H9 (cell line): ENCODE measurements at regions not wholly inside any gene's neighbourhood (a gene's known extent, or its start where the extent isn't known, plus 50 kb on each side); places are given as distances from the start of the nearest gene placed in this dataset.

Experiments
- DNase-seq: peaks from one replicate; pipeline ENCODE4 v3.0.0-alpha.2; 2017
- H2AFZ ChIP-seq: one replicate; pipeline ENCODE4 v1.6.1; 2013; ENCODE audit warnings: mild to moderate bottlenecking, low read length, control low read depth, moderate library complexity
- H2AK5ac ChIP-seq: 2 replicates; pipeline ENCODE4 v1.6.1; 2013; ENCODE audit warnings: low read length, control low read depth, mixed read lengths; ENCODE audit not compliant: insufficient read length
- H2BK120ac ChIP-seq: one replicate; pipeline ENCODE4 v1.6.1; 2013; ENCODE audit warnings: low read depth, mild to moderate bottlenecking, low read length, control low read depth, inconsistent platforms; ENCODE audit not compliant: poor library complexity, severe bottlenecking
- H2BK12ac ChIP-seq: 2 replicates; pipeline ENCODE4 v1.6.1; 2013; ENCODE audit warnings: low read length, control low read depth, mixed read lengths, low read depth; ENCODE audit not compliant: insufficient read length
- H2BK15ac ChIP-seq: 2 replicates; pipeline ENCODE4 v1.6.1; 2013; ENCODE audit warnings: low read depth, low read length, control low read depth
- H2BK20ac ChIP-seq: one replicate; pipeline ENCODE4 v1.6.1; 2013; ENCODE audit warnings: low read depth, mild to moderate bottlenecking, low read length, control low read depth, inconsistent platforms; ENCODE audit not compliant: poor library complexity, severe bottlenecking
- H2BK5ac ChIP-seq: 2 replicates; pipeline ENCODE4 v1.6.1; 2013; ENCODE audit warnings: low read length, control low read depth, mixed read lengths; ENCODE audit not compliant: insufficient read length
- H3K14ac ChIP-seq: 2 replicates; pipeline ENCODE4 v1.6.1; 2013; ENCODE audit warnings: low read length, control low read depth; ENCODE audit not compliant: insufficient read depth
- H3K18ac ChIP-seq: 2 replicates; pipeline ENCODE4 v1.6.1; 2013; ENCODE audit warnings: low read depth, mild to moderate bottlenecking, mixed read lengths, low read length, control low read depth; ENCODE audit not compliant: insufficient read length
- H3K23ac ChIP-seq: 2 replicates; pipeline ENCODE4 v1.6.1; 2013; ENCODE audit warnings: low read length, control low read depth, mixed read lengths, low read depth; ENCODE audit not compliant: insufficient read length
- H3K23me2 ChIP-seq: 2 replicates; pipeline ENCODE4 v1.6.1; 2013; ENCODE audit warnings: low read depth, mild to moderate bottlenecking, mixed read lengths, low read length, control low read depth; ENCODE audit not compliant: insufficient read length, poor library complexity, severe bottlenecking
- H3K27ac ChIP-seq: 2 replicates; pipeline ENCODE4 v1.5.1; 2013; ENCODE audit warnings: low read length, control low read depth, mixed read lengths, low read depth; ENCODE audit not compliant: insufficient read length
- H3K27me3 ChIP-seq: 2 replicates; pipeline ENCODE4 v1.6.1; 2013; ENCODE audit warnings: low read length, control low read depth, inconsistent platforms; ENCODE audit not compliant: insufficient read depth
- H3K4ac ChIP-seq: 2 replicates; pipeline ENCODE4 v1.6.1; 2013; ENCODE audit warnings: low read depth, mild to moderate bottlenecking, control low read depth, inconsistent platforms, low read length, moderate library complexity
- H3K4me1 ChIP-seq: 2 replicates; pipeline ENCODE4 v1.6.1; 2013; ENCODE audit warnings: low read length, control low read depth, inconsistent platforms; ENCODE audit not compliant: insufficient read depth
- H3K4me2 ChIP-seq: 2 replicates; pipeline ENCODE4 v1.6.1; 2013; ENCODE audit warnings: low read length, control low read depth, mixed read lengths; ENCODE audit not compliant: insufficient read length, insufficient read depth
- H3K56ac ChIP-seq: 2 replicates; pipeline ENCODE4 v1.6.1; 2013; ENCODE audit warnings: low read depth, mild to moderate bottlenecking, mixed read lengths, low read length, control low read depth; ENCODE audit not compliant: insufficient read length
- H3K79me1 ChIP-seq: 2 replicates; pipeline ENCODE4 v1.6.1; 2013; ENCODE audit warnings: low read depth, mild to moderate bottlenecking, moderate library complexity, low read length, control low read depth, inconsistent platforms; ENCODE audit not compliant: insufficient read depth, poor library complexity, severe bottlenecking
- H3K79me2 ChIP-seq: 2 replicates; pipeline ENCODE4 v1.6.1; 2013; ENCODE audit warnings: low read length, control low read depth, inconsistent platforms; ENCODE audit not compliant: insufficient read depth
- H3K9ac ChIP-seq: 2 replicates; pipeline ENCODE4 v1.6.1; 2013; ENCODE audit warnings: low read length, control low read depth, mixed read lengths; ENCODE audit not compliant: insufficient read length; ENCODE audit errors: extremely low read depth
- H3K9me3 ChIP-seq: one replicate; pipeline ENCODE4 v1.6.1; 2013; ENCODE audit warnings: low read depth, low read length, inconsistent platforms; ENCODE audit not compliant: control insufficient read depth
- H3T11ph ChIP-seq: one replicate; pipeline ENCODE4 v1.6.1; 2013; ENCODE audit warnings: mild to moderate bottlenecking, low read length, control low read depth, inconsistent platforms
- H4K20me1 ChIP-seq: one replicate; pipeline ENCODE4 v1.6.1; 2013; ENCODE audit not compliant: control insufficient read depth, insufficient read length, insufficient read depth
- H4K5ac ChIP-seq: 2 replicates; pipeline ENCODE4 v1.6.1; 2013; ENCODE audit warnings: low read depth, mild to moderate bottlenecking, mixed read lengths, low read length, control low read depth; ENCODE audit not compliant: insufficient read length
- H4K8ac ChIP-seq: replicated peaks from 2 replicates; pipeline ENCODE4 v1.6.1; 2013; ENCODE audit warnings: low read length, control low read depth, mixed read lengths, low read depth; ENCODE audit not compliant: insufficient read length
- H4K91ac ChIP-seq: 2 replicates; pipeline ENCODE4 v1.6.1; 2013; ENCODE audit warnings: low read depth, mild to moderate bottlenecking, moderate library complexity, mixed read lengths, low read length, control low read depth; ENCODE audit not compliant: insufficient read length
- H3K27ac Mint-ChIP-seq, 3 experiments: 2 replicates in 2 of 3; 3 replicates in 1 of 3; pipeline ENCODE4 v1.8.0; 2020 to 2021; ENCODE audit warnings: mixed read lengths in 3 of 3, mild to moderate bottlenecking in 1 of 3, moderate library complexity in 1 of 3
- H3K27me3 Mint-ChIP-seq: 2 replicates; pipeline ENCODE4 v1.8.0; 2021; ENCODE audit warnings: low read depth, mild to moderate bottlenecking, moderate library complexity, mixed read lengths
- H3K36me3 Mint-ChIP-seq, 3 experiments: 2 replicates in 2 of 3; 3 replicates in 1 of 3; pipeline ENCODE4 v1.8.0; 2020 to 2021; ENCODE audit warnings: low read depth in 3 of 3, mixed read lengths in 3 of 3; ENCODE audit not compliant: insufficient read depth in 1 of 3
- H3K4me1 Mint-ChIP-seq, 2 experiments: 2 replicates each; pipeline ENCODE4 v1.8.0; 2020; ENCODE audit warnings: mixed read lengths in 2 of 2
- H3K4me3 Mint-ChIP-seq, 2 experiments: 2 replicates in 1 of 2; 3 replicates in 1 of 2; pipeline ENCODE4 v1.8.0; 2020 to 2021; ENCODE audit warnings: mild to moderate bottlenecking in 2 of 2, mixed read lengths in 2 of 2, moderate library complexity in 1 of 2
- H3K9me3 Mint-ChIP-seq, 2 experiments: 2 replicates in 1 of 2; 3 replicates in 1 of 2; pipeline ENCODE4 v1.8.0; 2020; ENCODE audit warnings: mild to moderate bottlenecking in 2 of 2, mixed read lengths in 2 of 2, moderate library complexity in 1 of 2
- WGBS: extraction: QIAGEN DNeasy Blood & Tissue Kit; methylation state at CpG from one replicate; pipeline ENCODE4 v1.1.7; 2013; ENCODE audit warnings: missing lambda C conversion rate, low lambda C conversion rate, mixed read lengths; ENCODE audit not compliant: insufficient read length; ENCODE audit errors: extremely low coverage; 5-methylcytosine and 5-hydroxymethylcytosine counted together
- TF ChIP-seq, protein P1 (sequence below): fragments of 200-600 bp; sonication (generic); conservative IDR thresholded peaks from 3 replicates; pipeline ENCODE4 v1.8.0; 2021; ENCODE audit warnings: antibody characterized with exemption, mild to moderate bottlenecking

DNA sequence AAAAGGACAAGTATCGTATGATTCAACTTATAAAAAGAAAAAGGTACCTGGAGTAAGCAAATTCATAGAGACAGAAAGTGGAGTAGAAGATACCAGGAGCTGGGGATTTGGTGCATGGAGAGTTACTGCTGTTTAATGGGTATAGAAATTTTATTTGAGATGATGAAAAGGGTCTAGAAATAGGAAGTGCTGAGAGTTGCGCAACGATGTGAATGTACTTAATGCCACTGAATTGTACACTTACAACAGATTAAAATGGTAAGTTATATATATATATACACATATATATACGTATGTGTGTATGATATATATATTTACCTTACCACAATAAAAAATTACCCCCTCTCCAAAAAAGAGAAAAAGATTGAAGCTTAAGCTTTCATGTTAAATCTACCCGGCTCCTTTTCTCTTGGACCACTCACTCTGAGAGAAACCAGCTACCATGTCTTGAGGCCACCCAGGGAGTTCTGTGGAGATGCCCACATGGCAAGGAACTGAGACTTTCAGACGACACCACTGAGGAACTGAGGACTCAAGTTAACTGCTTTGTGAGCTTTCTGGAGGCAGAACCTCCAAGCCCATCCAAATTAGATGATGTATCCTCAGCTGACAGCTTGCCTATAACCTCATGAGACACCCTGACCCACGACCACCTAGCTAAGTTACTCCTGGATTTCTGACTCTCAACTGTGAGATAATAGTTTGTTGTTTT, 130.0 kb upstream of the BTG1 start:
- Histone ChIP-seq H2BK5ac (no peak overlapping the region), H2BK120ac (no peak overlapping the region), H3K79me1 (no peaks in the 10 kb centered on the region), H3T11ph (no peak overlapping the region), H3K4me2 (no peak overlapping the region), H3K56ac (no peak overlapping the region), H4K8ac (no peak overlapping the region), H3K4ac (no peak overlapping the region), H2BK15ac (no peak overlapping the region), H4K91ac (no peak overlapping the region), H2AFZ (no peak overlapping the region), H2BK12ac (no peak overlapping the region), H3K9ac (no peak overlapping the region), H3K23me2 (no peaks in the 10 kb centered on the region), H2BK20ac (no peak overlapping the region), H3K9me3 (no peaks in the 10 kb centered on the region), H4K20me1 (no peaks in the 10 kb centered on the region), H3K79me2 (no peaks in the 10 kb centered on the region), H4K5ac (no peak overlapping the region), H3K27me3 (no peaks in the 10 kb centered on the region), H3K27ac (no peak overlapping the region), H3K23ac (no peak overlapping the region), H3K4me1 (no peaks in the 10 kb centered on the region; the same call in 1 of the 2 replicates), H3K14ac (no peak overlapping the region), H2AK5ac (no peak overlapping the region), H3K18ac (no peak overlapping the region)
- no peak overlapping the region for H3K27ac Mint-ChIP-seq
- no CpG with 5 or more reads among the region's 7 CpGs for WGBS
- no peak overlapping the region for H3K4me3 Mint-ChIP-seq
- H3K27me3 Mint-ChIP-seq, result no peaks in the 10 kb centered on the region
- no peaks in the 10 kb centered on the region for H3K36me3 Mint-ChIP-seq
- H3K9me3 Mint-ChIP-seq, result no peaks in the 10 kb centered on the region
- no peak for DNase-seq
- TF ChIP-seq, protein P1, sequence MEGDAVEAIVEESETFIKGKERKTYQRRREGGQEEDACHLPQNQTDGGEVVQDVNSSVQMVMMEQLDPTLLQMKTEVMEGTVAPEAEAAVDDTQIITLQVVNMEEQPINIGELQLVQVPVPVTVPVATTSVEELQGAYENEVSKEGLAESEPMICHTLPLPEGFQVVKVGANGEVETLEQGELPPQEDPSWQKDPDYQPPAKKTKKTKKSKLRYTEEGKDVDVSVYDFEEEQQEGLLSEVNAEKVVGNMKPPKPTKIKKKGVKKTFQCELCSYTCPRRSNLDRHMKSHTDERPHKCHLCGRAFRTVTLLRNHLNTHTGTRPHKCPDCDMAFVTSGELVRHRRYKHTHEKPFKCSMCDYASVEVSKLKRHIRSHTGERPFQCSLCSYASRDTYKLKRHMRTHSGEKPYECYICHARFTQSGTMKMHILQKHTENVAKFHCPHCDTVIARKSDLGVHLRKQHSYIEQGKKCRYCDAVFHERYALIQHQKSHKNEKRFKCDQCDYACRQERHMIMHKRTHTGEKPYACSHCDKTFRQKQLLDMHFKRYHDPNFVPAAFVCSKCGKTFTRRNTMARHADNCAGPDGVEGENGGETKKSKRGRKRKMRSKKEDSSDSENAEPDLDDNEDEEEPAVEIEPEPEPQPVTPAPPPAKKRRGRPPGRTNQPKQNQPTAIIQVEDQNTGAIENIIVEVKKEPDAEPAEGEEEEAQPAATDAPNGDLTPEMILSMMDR, result no peak
- H3K4me1 Mint-ChIP-seq, result peaks cover 9 to 11% of the 10 kb centered on the region in 2 experiments
